ENCODE measurements at regions not wholly inside any gene's neighbourhood (a gene's known extent, or its start where the extent isn't known, plus 50 kb on each side); places are given as distances from the start of the nearest gene placed in this dataset.

GRCh38 chr4:140242357-140243277 is 88.6 kb upstream of the MAML3 start:
- FAIRE-seq, result peak; percentile 46
- DNase-seq (ENCODE audit: insufficient read length), result no peak
- TF ChIP-seq POLR2AphosphoS5 (IDR thresholded peaks at IDR 0.05; ENCODE audit: low read depth, low read length), result no peak
- TF ChIP-seq POLR2A (IDR thresholded peaks at IDR 0.05; ENCODE audit: low read depth, low read length), result no peak
- TF ChIP-seq TAF1 (IDR thresholded peaks at IDR 0.05; ENCODE audit: borderline replicate concordance, low read depth, low read length), result no peak

- DNase-seq (ENCODE audit: insufficient read length) (no peak), FAIRE-seq (no peak)
- TF ChIP-seq TAF1 (IDR thresholded peaks at IDR 0.05; ENCODE audit: borderline replicate concordance, low read depth, low read length), result no peak
- no peak for TF ChIP-seq POLR2A (IDR thresholded peaks at IDR 0.05; ENCODE audit: low read depth, low read length)
- no peak for TF ChIP-seq POLR2AphosphoS5 (IDR thresholded peaks at IDR 0.05; ENCODE audit: low read depth, low read length)
Measured at GRCh38 chr4:140240237-140240636, 86.3 kb upstream of the MAML3 start.

GRCh38 chr4:140239311-140239710 is 85.3 kb upstream of the MAML3 start:
- TF ChIP-seq POLR2A (IDR thresholded peaks at IDR 0.05; ENCODE audit: low read depth, low read length) (no peak), POLR2AphosphoS5 (IDR thresholded peaks at IDR 0.05; ENCODE audit: low read depth, low read length) (no peak), TAF1 (IDR thresholded peaks at IDR 0.05; ENCODE audit: borderline replicate concordance, low read depth, low read length) (no peak)
- FAIRE-seq (no peak), DNase-seq (ENCODE audit: insufficient read length) (no peak)

GRCh38 chr4:140238351-140239056 is 84.5 kb upstream of the MAML3 start:
- DNase-seq (ENCODE audit: insufficient read length), result no peak
- no peak for TF ChIP-seq POLR2AphosphoS5 (IDR thresholded peaks at IDR 0.05; ENCODE audit: low read depth, low read length)

GRCh38 chr4:140237616-140238350 is 83.8 kb upstream of the MAML3 start:
- no peak for DNase-seq (ENCODE audit: insufficient read length)
- no peak for FAIRE-seq
- no peak for TF ChIP-seq POLR2A (IDR thresholded peaks at IDR 0.05; ENCODE audit: low read depth, low read length)
- no peak for TF ChIP-seq POLR2AphosphoS5 (IDR thresholded peaks at IDR 0.05; ENCODE audit: low read depth, low read length)
- TF ChIP-seq TAF1 (IDR thresholded peaks at IDR 0.05; ENCODE audit: borderline replicate concordance, low read depth, low read length), result no peak

More at GRCh38 chr4:140238351-140239056, 84.5 kb upstream of the MAML3 start:
- FAIRE-seq, result no peak

- TF ChIP-seq TAF1 (IDR thresholded peaks at IDR 0.05; ENCODE audit: borderline replicate concordance, low read depth, low read length) (no peak), POLR2A (IDR thresholded peaks at IDR 0.05; ENCODE audit: low read depth, low read length) (no peak), POLR2AphosphoS5 (IDR thresholded peaks at IDR 0.05; ENCODE audit: low read depth, low read length) (no peak)
- no peak for FAIRE-seq
- no peak for DNase-seq (ENCODE audit: insufficient read length)
Measured at GRCh38 chr4:140236654-140237169, 82.7 kb upstream of the MAML3 start.

GRCh38 chr4:140234697-140235060 is 80.7 kb upstream of the MAML3 start:
- FAIRE-seq, result no peak
- DNase-seq (ENCODE audit: insufficient read length), result no peak
- no peak for TF ChIP-seq POLR2AphosphoS5 (IDR thresholded peaks at IDR 0.05; ENCODE audit: low read depth, low read length)
- no peak for TF ChIP-seq POLR2A (IDR thresholded peaks at IDR 0.05; ENCODE audit: low read depth, low read length)
- no peak for TF ChIP-seq TAF1 (IDR thresholded peaks at IDR 0.05; ENCODE audit: borderline replicate concordance, low read depth, low read length)

- FAIRE-seq (no peak), DNase-seq (ENCODE audit: insufficient read length) (no peak)
- TF ChIP-seq TAF1 (IDR thresholded peaks at IDR 0.05; ENCODE audit: borderline replicate concordance, low read depth, low read length) (no peak), POLR2A (IDR thresholded peaks at IDR 0.05; ENCODE audit: low read depth, low read length) (no peak), POLR2AphosphoS5 (IDR thresholded peaks at IDR 0.05; ENCODE audit: low read depth, low read length) (no peak)
Measured at GRCh38 chr4:140233791-140234696, 80.1 kb upstream of the MAML3 start.

- DNase-seq (ENCODE audit: insufficient read length) (no peak), FAIRE-seq (no peak)
- TF ChIP-seq TAF1 (IDR thresholded peaks at IDR 0.05; ENCODE audit: borderline replicate concordance, low read depth, low read length) (no peak), POLR2A (IDR thresholded peaks at IDR 0.05; ENCODE audit: low read depth, low read length) (no peak), POLR2AphosphoS5 (IDR thresholded peaks at IDR 0.05; ENCODE audit: low read depth, low read length) (no peak)
Measured at GRCh38 chr4:140229881-140230280, 75.9 kb upstream of the MAML3 start.

- TF ChIP-seq POLR2AphosphoS5 (IDR thresholded peaks at IDR 0.05; ENCODE audit: low read depth, low read length) (no peak), TAF1 (IDR thresholded peaks at IDR 0.05; ENCODE audit: borderline replicate concordance, low read depth, low read length) (no peak), POLR2A (IDR thresholded peaks at IDR 0.05; ENCODE audit: low read depth, low read length) (no peak)
- FAIRE-seq, result no peak
Measured at GRCh38 chr4:140227286-140227685, 73.3 kb upstream of the MAML3 start.

More at GRCh38 chr4:140227286-140227685, 73.3 kb upstream of the MAML3 start:
- no peak for DNase-seq (ENCODE audit: insufficient read length)

Measured in GM12892 (cell line).